ENCODE measurements at regions not wholly inside any gene's neighbourhood (a gene's known extent, or its start where the extent isn't known, plus 50 kb on each side); places are given as distances from the start of the nearest gene placed in this dataset.
A peak's percentile ranks its signal among the peaks of the same experiment; 100 is the strongest.
"Not testable (repeated sequence)": the region's sequence is repeated elsewhere in the genome, so short reads cannot be mapped to it uniquely, and the experiment has no call there.

DNA sequence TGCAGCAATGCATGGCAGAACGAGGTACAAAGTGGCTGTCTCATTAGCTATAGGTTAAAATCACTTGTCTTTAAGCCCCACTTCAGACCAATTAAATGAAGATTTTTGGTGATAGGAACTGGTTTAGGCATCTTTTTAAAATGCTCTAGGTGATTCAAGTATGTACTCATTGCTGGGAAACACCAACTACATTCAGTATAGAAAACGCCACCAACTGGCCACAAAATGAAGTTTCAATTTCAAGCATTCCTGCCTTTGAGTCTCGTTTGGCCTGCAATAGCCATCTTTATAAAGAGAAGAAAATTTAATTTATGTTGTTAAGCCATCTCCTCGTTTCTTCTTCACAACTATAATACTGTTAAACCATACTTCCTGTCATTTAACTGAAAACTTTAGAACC is 587.9 kb downstream of the GBE1 start:
- DNase-seq: peak; percentile 39

DNA sequence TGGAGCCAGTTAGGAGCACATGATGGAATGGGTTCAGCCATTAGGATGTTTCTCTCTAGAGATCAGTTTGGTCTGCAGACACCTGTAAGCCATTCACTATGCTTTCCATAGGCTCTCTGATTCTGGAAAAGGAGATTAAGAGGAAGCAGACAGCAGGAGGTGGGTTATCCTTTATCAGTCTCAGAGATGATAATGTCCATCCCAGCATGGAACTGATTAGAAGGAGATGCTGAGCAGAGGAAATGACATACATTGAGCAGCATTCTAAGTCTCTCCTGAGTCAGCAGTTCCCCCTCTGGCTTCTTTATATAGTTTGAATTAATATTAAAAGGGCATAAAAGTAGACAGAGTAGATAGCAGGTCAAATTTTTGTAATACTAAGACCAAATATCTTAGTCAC is 591.1 kb downstream of the GBE1 start:
- no peak for DNase-seq

GRCh38 chr3:81164806-81165205 is 596.6 kb downstream of the GBE1 start:
- peak; percentile 16 for DNase-seq

GRCh38 chr3:81161851-81162250 is 599.6 kb downstream of the GBE1 start:
- no peak for DNase-seq

DNA sequence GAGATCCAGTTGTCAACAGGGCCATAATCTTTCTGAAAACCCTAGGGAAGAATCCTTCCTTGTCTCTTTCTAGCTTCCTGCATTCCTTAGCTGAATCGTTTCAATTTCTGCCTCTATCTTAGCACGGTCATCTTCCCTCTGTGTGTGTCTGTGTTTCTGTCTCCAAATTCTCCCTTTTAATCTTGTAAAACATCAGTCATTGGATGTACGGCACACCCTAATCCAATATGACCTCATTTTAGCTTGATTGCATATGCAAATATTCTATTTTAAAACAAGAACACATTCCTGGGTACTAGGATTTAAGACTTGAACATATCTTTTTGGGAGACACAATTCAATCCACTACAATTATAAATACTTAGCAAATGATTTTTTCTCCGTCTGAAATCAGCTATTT is 600.3 kb downstream of the GBE1 start:
- DNase-seq: no peak

DNA sequence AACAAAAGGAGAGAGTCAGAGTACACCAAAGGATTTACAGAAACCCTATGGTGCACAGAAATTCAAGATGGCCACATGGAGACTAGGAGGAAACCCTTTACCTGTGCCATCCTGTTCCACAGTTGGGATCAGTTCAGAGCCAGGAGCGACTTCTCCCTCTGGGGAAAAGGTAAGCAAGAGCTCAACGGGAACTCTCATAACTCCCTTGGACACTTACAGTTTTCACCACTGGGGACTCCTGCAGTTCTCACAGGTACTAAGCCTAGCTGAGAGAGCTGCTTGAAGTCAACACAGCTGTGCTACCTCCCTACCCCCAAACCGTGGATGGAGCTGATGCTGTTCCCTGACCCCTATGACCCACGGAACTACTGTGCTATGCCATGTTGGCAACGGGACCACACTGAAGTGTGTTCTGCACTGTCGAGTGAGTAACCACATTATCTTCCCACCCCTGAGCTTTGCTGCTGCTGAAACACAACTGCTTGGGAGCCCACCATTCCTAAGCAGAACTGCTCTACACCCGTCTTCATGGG is 606.8 kb downstream of the GBE1 start:
- peak; percentile 0 for DNase-seq

DNA sequence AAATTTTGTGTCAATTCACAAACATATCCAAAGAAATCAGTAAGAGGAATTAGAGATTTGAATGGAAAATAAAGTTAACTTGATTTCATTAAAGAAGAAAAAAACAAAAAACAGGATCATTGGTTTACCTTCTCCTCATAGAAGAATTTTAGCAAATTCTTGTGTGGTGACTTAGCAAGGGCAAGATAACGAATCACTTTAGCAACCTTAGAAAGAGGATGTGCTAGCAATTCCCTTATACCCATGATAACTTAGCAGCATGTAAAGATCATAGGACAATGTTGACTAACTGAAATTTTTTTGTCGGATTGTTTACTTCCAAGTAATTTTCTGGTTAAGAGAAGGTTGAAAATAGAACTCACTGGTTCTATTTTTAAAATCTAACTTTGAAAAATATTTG is 609.3 kb downstream of the GBE1 start:
- DNase-seq: no peak

- no peak for DNase-seq
Observed at GRCh38 chr3:81132995-81133394, 628.5 kb downstream of the GBE1 start.

DNA sequence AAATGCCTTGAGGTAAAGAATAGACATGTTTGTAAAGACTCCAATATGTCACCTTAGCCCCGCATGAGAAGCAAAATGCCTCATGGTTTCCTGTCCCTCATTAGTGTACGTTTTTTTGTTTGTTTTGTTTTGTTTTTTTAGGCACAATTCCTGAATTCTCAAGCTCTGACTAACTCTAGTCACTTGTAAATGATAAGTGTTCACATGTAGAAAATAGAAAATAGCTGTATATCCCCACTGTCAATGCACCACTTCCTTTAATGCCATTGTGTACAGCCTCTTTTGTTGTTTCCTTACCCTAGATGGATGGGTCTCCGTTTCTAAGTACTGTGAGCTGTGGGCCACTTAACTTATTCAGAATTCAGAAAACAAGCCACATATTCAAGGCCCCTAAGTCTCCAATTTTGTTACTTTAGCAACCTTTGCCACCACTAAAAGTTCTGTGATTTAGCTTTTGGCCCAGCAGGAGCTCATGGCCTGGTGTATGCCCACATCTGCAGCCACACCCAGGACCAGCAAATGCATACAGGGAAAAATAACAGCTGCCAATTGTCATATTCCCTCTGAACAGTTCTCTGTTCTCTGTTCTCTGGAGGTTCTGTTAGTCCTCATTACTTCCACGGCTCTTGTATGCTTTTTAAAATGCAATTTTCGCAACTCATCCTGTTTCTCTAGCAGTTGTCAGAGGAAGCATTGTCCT is 655.5 kb downstream of the GBE1 start:
- peak; percentile 11 for DNase-seq

- no peak for DNase-seq
Observed at GRCh38 chr3:81105206-81105605, 656.2 kb downstream of the GBE1 start.

DNA sequence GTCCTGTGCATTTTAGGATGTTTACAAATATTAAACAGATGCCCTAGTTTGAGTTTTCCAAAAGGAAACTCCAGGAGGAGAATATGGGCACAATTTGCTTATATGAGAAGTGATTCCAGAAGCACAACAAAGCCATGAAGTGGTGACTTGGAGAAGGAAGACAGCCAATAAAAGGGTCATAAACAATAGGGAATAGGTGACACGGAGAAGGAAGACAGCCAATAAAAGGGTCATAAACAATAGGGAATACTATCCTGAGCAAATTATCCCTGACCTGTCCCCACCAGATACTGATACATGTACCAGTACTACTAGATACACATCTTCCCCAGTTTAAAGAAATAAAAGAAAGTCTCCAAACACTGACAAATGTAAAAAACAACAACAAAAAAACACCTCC is 663.6 kb downstream of the GBE1 start:
- DNase-seq: no peak

DNA sequence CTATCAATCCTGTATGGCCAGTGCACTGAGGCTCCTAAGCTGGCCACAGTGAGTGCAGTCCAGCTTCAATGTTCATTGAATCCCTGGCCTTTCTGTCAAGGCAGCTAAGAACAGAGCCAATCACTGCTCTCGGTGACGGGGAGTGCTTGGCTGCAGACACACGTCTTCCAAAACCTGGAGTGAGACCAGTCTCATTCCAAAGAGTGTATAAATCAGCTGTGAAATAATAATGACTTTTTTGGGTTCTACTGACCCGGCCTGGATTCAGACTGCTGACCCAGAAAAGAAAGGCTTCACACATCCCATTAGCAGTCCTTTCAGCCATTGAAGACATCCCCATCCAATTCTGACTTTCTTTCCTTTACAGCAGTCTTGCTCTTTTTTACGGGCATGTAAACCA is 665.5 kb downstream of the GBE1 start:
- no peak for DNase-seq

DNA sequence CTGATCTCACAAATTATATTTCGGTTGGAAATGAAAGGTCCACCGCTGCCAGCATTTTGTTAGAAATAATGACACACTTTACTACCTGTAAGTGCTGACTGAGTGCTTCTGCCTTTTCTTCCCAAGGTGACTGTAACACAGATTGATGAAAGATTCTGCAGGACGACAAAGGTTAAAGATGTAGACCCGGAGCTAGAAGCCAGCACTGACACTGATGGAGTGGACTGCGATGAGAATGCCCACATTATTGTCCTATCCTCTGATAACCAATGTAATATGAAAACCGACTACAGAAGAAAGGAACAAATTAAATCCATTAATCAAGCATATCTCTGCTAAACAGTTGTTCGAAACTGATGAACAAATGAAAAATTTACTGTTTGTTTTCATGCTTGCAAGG is 666.5 kb downstream of the GBE1 start:
- DNase-seq: no peak

DNA sequence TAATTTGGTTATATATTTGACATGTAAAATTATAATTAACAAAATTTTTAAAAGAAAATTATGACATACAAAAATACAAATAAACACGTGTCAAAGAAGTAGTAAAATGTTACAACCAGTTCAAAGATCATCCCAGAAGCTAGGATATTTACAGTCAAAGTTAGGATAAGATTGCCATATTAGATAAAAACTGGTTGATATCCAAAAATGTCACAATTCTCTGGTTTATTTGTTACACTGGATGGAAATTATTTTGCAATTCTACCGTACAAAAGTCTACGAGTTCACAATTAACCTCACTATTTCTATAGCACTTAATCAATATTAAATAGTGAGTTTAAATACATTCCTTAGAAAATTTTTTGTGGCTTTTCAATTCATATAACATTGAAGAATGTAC is 673.8 kb downstream of the GBE1 start:
- no peak for DNase-seq

- no peak for DNase-seq
Observed at GRCh38 chr3:81086348-81086747, 675.1 kb downstream of the GBE1 start.

- no peak for DNase-seq
Observed at GRCh38 chr3:81080608-81081007, 680.8 kb downstream of the GBE1 start.

DNA sequence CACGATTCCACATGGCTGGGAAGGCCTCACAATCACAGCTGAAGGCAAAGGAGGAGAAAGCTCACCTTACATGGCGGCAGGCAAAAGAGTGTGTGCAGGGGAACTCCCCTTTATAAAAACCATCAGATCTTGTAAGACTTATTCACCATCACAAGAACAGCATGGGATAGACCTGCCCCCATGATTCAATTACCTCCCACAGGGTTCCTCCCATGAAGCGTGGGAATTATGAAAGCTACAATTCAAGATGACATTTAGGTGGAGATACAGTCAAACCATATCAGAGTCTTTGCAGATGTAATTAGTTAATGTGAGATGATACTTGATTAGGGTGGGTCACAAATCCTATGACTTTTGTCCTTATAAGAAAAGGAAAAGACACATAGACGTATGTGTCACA is 688.9 kb downstream of the GBE1 start:
- no peak for DNase-seq

DNA sequence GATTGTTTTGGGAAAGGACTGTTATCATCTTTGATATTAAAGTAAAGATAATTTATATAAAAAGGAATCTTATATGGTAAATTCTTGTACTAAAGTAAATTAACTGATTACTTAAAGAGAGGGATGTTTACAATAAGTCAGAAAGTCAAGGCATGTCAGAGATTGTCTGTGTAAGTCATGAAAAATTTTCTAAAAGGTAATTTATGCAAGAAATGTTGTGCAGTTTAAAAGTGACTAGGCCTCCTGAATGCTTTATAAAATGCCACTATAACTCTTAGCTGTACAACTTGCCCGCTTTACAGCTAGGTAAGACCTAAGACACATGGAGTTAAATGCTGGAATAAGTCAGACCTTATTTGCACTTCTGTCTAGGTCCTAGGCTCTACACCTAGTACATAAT is 692.9 kb downstream of the GBE1 start:
- no peak for DNase-seq

DNA sequence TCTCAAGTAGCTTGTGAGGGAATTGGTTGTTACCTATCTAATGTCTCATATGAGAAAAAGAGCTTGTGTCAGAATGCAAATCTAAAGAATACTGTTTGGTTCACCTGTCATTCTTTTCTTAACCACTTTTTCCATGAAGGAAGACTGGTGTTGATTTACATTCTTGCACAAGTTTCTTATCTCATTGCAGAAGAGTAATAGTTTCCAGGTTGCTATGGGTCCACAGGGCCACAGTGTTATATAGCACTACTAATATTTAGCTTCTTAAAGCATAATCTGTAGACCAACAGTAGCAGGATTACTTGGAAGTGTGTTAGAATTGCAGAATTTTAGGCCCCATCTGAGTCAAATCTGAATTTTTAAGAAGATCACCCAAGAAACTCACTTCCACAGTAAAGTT is 697.5 kb downstream of the GBE1 start:
- no peak for DNase-seq

DNA sequence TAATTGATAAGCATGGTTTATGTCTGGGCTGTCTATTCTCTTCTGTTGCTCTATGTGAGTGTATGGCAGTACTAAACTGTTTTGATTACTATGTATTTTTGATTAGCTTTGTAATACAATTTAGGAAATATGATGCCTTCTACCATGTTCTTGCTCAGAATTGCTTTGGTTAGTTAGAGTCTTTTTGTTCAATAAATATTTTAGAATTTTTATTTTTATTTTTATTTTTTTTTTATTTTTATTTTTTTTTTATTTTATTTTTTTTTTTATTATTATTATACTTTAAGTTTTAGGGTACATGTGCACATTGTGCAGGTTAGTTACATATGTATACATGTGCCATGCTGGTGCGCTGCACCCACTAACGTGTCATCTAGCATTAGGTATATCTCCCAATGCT is 710.3 kb downstream of the GBE1 start:
- not testable (repeated sequence) for DNase-seq

DNA sequence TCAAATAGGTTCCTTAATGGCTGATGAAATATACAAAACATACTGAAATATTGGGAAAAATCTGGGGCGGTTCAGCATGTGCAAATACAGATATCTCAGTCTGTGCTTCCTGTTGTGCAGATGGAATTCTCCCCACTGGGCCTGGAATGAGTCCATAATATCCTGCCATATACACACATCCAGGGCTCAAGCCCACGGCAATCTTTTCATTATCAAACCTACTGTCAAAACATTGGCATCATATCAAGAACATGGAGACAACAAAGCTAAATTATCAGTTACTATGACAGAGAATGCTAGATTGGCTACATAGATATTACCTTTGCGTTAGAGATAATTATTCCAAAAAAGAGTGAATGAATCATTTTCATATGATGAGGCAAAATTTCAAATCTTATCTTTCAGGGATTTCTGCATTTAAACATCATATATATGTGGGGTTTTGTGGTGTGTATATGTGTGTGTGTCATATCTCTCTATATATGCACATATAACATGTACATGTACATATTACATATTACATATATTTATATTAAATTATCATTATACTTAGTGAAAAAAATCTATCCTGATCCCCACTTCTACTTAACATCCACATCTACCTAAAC is 713.3 kb downstream of the GBE1 start:
- DNase-seq: no peak

GRCh38 chr3:81045976-81046375 is 715.5 kb downstream of the GBE1 start:
- DNase-seq: no peak

- no peak for DNase-seq
Observed at GRCh38 chr3:81045246-81045645, 716.2 kb downstream of the GBE1 start.

DNA sequence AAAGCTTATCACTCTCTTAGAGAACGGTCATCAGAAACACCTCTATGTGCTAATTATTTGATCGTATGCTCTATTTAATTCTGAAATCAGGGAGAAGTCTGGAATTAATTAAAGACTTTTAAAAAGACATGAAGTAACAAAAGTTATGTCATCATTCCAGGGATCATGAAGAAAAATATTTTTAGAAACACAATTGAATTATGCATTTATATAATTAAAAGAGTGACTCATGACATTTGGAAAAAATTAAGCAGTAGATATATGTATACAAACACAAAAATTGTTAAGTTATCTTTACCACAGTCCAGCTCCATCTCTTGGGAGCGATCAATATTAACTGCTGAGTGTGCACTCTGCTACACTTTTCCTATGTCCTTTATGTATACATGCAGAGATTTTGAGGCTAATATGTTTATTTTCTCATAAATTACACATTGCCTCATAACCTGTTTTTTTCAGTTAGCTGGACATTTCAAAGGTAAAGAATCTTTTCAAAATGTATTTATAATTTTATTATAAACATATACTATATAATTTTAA is 717.7 kb downstream of the GBE1 start:
- DNase-seq: no peak

GRCh38 chr3:81043009-81043408 is 718.4 kb downstream of the GBE1 start:
- no peak for DNase-seq
